HK-2 (cell line): ENCODE measurements at regions not wholly inside any gene's neighbourhood (a gene's known extent, or its start where the extent isn't known, plus 50 kb on each side); places are given as distances from the start of the nearest gene placed in this dataset.

Source experiments
- DNase-seq: peaks from one replicate; pipeline ENCODE4 v3.0.0-alpha.2; 2018; ENCODE audit not compliant: unreplicated experiment

DNA sequence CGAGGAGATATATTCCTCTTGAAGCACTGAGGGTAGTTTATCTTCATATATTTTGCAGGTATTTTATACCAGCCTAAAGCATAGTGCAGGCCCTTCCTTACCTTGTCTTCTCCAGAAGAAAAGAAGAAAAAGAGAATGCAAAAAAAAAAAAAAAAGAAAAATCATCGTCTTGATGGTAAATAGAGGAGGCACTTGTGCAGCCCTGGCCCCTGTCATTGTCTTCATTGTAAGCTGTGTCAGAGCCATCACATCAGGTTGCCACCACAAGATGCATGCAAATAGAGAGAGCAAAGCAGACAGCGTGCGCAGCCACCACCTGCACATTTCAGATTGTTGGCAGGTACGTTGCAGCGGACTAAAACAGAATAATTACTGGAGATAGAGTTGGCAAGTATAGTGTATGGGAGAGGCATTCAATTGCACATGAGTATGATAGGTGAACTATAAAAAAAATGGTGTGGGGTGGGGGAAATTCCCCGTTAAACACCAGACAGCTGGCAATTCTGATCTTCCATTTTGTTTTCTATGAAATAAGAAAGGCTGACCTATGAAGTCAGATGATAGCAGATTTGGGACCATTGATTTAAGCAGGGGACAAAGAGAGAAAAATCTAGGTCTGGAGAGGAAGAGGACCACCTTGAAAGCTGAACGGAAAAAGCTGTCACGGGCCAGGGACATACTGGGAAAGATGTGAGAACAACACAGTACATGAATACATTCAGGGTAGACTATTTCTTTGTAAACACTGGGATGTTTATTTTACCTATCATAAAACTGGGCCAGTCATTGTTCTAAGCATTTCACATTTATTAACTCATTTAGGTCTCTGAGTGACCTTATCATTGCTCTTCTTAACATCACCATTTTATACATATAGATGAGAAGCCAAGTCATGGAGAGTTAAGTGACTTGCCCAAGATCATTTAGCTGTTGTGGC is 306.3 kb upstream of the SP8 start:
- no peak for DNase-seq

DNA sequence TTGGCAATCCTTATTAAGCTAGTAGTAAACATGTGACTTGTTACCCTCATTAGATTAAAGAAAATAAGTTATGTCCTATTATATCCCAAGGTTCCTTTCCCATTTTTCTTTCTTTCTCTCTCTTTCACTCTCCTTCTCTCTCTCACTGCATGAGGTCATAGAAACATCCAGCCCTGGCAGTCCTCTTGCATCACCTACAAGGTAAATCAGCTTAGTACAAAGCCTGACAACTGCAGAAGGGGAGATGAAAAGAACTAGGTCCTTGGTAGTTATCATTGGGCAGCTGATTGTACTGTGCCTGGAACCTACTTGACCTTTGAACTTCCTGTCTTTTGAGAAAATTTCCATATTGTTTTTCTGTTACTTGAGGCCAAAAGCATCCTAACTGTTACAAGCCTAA is 307.9 kb upstream of the SP8 start:
- DNase-seq, result no peak

DNA sequence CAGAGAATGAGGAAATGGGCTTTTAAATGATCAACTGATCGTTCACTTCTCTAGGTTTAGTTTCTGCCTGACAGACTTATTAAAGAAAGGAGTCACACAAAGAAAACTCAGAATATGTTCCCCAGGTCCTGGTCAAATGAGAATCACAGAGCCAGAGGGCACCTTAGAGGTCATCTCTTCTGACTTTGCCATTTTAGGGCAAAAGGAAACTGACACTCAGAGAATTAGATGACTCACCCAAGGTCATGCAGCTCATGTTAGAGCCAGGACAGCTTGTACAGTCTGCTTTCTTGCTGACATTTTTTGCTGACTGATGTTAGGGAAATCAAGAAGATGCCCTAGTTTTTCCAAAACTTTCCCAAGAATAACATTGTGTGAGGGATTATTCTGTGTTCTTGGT is 312.7 kb upstream of the SP8 start:
- no peak for DNase-seq

DNA sequence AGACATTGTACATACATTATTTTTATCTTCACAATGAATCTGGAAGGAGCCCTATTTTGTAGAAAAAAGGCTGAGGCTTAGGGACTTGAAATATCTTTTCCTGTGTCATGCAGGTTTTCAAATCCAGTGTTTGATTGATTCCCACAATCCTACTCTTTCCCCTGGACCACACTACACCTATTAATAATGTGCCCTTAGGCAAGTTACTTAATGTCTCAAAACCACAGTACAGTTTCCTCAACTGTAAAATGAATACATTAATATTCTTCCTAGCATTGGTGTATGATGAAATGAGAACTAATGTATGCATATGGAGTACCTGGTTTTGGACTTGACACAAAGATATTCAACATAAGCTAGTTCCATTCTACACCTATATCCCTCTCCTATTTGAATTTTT is 313.3 kb upstream of the SP8 start:
- DNase-seq, result no peak

DNA sequence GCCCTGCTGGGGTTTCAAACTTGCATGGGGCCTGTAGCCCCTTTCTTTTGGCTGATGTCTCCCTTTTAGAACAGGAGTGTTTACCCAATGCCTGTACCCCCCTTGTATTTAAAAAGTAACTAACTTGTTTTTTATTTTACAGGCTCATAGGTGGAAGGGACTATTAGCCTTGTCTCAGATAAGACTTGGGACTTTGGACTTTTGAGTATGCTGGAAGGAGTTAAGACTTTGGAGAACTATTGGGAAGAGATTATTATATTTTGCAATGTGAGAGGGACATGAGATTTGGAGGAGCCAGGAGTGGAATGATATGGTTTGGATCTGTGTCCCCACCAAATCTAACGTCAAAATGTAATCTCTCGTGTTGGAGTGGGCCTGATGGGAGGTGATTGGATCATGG is 314.9 kb upstream of the SP8 start:
- DNase-seq, result no peak

DNA sequence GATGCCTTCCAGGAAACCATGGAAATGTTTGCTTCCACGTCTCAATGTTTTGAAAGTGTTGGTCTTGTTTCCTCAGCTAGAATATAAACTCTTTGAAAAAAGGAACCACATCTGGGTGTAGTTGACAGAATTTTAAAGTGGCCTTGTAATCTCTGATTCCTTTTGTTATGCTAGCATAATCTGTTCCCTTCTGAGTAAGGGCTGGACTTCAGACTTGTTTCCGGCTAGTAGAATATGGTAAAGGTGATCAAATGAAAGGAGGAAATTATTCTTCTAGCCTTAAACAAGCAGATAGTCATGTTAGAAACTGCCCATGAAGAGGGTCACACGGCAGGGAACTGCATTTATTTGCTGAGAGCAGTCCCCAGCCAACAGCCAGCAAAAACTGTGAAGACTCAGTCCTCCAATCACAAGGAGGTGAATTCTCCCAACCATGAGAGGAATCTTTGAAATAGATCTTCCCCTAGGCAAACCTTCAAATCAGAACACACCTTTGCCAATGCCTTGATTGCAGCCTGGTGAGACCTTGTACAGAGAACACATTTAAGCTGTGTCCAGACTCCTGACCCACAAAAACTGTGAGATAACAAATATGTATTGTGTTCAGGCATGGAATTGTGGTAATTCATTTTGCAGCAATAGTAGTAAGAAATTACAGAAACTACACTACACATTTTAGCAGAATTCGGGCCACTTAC is 316.9 kb upstream of the SP8 start:
- DNase-seq, result no peak

DNA sequence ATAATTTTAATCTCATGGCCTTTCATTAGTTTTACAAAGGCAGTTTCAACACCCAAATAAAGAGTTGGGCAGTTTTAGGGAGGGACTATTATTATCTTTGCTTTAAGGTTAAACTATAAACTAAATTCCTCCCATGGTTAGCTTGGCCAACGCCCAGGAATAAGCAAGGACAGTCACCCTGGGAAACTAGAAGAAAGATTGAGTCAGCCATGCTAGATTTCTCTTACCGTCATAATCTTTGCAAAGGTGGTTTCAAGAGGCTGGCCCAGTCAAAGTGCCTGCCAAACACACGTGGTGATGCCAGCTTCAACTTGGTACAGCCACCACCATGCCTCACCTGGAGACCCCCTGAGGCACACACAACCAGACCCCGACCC is 317.4 kb upstream of the SP8 start:
- DNase-seq, result no peak

DNA sequence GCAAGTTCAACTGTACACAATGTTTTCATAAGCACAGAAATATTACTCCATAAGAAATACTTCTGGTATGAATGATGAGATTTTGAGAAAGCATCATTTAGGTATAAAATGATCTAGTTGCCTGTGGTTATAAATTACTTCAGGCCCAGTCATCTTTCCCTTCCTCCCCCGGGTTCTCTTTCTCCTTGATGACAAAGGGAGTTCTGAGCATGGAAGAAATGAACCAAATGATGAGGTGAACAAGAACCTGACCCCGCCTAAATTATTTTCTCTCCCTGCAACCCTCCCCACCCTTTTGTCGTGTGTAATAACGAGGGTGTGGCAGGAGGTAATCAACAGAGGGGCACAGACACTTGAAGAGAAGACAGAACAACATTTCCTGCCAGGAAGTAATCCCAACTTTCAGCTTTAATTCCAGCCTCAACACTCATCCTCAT is 319.6 kb upstream of the SP8 start:
- no peak for DNase-seq

DNA sequence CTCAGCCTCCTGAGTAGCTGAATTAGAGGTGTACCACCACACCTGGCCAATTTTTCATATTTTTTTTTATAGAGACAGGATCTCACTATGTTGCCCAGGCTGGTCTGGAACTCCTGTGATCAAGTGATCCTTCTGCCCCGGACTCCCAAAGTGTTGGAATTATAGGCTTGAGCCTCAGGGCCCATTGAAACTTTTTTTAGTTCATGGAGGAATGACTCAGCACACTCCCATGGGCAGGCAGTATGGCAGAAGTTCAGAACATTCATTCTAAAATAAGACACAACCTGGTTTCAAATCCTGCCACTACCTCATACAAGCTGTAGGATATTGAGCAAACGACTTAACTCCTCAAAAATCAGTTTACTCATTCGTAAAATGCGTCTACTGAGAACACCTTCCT is 320.4 kb upstream of the SP8 start:
- no peak for DNase-seq

DNA sequence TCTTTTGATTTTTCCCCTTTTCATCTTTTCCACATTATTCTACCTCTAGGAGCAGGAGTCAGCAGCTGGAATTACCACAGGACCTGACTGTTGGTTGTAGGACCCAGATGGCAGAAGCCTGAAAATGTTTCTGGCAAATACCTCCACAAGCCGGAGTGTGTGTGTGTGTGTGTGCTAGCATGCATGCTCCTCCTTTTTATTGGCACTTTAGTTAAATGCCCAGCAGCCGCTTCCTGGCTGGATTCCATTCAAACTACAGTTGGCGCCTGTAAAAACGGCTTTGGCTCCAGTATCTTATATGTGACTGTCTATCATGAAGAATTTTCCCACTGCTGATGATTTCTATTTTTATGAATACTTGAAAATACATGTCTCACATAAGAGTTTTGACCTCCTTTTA is 319.7 kb upstream of the SP4 start:
- no peak for DNase-seq

DNA sequence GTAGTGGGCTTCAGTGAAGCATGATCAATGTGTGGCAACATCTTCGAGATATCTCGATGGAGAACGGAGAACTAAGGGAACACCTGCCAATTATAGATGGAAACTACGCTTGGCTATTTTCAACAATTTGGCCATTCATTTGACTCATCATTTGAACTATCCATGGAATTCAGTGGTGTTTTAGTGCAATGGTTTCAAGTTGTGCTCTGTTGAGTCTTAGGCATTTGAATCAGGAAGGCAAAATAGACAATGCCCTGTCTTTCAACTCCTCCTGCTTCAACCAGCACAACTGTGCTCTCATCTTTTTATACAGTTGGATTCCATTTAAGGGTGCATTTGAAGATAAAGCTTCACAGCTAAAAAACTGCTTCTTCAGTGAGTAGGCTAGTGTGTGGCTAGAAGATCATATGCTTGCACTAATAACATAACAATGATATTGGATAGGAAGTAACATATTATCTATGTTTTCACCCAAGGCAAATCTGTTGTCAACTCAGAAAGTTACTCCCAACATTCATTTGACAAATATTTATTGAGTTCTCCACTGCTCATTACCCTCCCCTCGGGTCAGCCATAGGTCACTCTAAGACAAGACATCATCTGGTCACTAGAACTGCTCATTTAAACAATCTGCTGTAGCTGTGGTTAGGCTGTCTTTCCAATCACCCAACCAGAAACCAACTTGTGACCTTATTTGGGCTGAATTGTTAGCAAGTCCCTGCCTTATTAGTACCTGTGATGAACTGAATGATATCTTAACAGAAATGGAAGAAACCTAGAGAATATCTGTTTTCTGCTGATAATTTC is 314.1 kb upstream of the SP4 start:
- no peak for DNase-seq

DNA sequence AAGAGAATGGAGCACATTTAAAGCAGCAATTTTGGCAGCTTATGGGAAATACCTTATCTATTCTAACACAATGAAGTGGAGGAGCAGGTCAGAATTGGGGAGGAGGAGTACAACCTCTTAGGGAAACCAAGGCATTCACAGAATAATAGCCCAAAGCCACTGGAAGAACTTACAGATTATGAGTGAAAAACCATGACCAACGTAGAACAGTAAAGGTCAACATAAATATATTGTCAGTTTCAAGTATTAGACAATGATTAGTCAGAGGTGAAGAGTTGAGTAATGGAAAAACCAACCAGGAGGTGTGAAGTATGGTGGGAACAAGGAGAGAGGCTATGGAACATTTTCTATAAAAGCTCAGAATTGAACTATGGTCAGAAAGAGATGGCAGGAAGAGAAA is 304.3 kb upstream of the SP4 start:
- no peak for DNase-seq

DNA sequence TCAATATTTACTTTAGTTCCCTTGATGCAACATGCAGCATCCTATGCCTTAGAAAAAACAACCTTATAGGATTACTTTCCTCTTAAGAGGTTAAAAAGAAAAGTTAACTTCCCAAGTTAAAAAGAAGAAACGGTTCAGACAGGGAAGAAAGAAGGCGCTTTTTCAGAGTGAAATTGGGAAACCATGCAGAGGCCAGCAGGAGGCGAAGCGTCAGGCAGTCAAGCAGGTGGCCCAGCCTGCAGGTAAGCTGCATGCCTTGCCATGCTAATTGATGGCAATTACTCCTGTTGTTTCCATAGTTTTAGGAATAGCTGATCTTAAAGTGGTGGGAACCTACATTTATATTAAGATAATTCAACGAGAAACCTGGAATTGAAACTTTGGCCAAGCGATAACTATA is 302.6 kb upstream of the SP4 start:
- DNase-seq, result no peak

DNA sequence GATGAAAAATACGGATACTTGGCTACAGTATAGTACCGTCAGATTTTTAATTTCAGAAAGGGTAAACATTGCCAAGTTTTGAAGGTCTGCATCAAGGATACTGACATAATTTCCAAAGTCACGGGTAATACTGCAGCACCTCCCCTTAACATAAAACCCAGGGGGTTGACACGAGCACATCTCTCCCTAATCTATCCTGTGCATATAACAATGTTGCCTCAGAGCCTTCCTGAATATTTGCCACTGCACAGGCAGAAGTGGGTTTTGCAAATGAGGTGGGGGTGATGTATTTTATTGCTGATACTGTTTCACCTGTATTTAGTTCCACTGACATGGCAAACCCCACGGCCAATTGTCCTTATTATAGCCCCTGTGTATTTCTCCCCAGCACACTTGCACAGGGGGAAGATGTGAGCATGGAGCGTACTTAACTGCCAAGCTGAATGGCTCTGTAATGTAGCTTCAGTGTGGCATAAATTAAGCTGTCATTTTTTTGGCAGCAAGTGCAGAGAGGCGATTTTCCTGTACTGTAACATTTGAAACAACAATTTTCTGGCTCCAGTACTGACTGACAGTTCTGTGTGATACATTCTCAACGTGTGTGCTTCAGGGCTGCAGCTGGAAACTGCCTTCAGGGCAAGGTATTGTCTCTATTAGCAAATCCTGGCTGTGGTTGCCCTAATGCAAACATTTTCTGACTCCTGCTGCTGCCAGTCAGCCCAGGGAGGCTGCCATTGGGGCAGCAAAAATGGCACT is 299.6 kb upstream of the SP4 start:
- no peak for DNase-seq

DNA sequence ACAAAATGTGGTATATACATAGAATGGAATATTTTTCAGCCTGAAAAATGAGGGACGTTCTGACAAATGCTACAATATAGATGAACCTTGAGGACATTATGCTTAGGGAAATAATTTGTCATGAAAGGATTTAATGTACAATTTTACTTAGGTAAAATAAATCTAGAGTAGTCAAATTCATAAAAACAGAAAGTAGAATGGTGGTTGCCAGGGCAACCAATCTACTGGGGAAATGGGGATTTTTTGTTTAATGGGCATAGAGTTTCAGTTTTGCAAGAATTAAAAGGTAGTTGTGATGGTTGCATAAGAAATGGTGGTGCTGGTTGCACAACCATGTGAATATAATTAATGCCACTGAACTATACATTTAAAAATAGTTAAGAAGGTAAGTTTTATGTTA is 296.0 kb upstream of the SP4 start:
- no peak for DNase-seq

DNA sequence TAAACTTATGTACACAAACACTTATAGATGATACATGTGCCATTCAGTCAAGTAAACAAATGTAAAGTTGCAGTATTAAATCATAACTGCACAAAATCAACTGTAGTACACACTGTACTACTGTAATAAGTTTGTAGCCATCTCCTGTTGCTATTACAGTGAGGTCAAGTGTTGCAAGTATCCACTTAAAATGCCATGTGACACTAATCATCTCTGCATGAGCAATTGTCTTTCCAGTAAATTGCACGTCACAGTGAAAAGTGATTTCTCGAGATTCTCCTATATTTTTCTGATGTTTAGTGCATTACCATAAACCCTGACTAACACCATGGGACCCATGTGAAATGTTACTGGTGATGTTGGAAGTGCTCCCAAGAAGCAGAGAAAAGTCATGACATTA is 293.3 kb upstream of the SP4 start:
- DNase-seq, result no peak

DNA sequence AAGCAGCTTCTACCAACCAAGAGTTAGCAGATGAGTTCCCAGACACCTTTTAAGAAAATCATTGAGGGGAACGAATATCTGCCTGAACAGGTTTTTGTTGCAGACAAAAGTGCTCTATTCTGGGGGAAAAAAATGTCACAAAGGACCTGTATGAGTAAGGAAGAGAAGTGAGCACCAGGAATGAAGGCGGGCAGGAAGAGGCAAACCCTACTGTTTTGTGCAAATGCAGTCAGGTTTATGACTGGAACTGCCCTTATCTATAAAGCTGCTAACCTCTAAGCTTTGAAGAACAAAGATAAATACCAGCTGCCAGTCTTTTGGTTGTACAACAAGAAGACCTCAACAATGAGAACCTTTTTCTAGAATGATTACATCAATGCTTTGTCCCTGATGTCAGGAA is 292.4 kb upstream of the SP4 start:
- DNase-seq, result no peak

DNA sequence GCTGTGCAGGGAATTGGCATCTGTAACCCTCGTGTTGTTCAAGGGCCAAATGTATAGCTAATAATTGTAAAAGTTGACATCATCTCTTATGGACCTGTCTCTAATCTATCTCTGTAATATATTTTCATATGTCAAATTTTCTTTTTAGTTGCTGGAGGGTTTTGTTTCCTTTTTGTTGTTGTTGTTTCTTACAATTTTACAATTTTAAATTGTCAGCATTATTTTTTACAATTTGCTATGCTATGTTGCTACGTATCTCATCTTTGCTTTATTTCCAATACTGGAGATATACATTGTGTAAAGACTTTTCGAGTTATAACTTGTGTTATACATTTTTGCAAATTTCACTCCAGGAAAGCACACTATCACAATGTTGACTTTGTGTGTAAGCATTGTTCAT is 290.2 kb upstream of the SP4 start:
- no peak for DNase-seq

DNA sequence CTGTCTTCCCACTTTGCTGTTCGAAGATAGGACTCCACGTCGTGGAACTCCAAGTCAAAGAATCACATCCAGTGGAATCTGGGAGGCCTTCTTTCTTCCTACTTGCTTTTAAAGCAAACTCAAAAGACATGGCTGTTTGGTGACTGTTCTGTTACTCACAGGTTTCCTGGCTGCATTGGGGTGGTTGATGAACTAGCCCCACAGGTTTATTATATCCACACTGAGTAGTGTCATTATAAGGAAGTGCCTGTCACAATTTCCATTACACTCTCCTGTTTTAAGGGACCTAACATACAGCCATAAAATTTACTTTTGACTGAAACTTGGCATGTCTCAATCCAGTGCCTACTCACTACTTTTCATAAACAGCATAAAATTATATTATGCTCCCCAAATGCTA is 287.3 kb upstream of the SP4 start:
- DNase-seq, result no peak

DNA sequence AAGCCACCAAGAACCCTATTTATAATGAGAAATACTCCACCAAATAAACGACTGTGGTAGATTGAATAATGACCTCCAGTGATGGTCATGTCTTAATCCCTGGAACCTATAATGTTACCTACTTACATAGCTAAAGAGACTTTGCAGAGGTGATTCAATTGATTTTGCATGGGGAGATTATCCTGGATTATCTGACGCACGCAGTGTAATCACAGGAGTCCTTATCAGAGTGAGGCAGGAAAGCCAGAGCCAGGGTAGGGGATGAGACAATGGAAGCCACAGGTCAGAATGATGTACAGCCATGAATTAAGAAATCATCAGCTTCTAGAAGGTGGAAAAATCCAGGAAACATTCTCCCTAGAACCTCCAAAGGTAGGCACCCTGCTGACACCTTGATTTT is 286.4 kb upstream of the SP4 start:
- no peak for DNase-seq

DNA sequence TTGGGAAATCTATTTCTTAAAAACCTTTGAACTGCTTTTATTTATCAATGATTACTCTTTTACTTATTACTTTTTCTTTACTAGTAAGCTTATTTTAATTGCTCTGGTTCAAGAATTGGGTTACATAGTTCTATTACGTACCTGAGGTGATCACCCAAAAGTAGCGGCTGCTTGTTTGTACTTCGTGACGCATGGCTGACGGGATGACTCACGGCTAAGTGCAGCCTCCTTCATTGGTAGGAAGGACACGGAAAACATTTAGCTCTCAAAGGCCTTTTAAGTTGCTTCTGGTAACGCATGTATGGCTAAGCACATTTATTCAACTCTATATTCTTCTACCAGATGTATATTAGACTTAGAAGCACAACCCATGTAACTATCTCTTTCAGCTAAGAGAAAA is 285.8 kb upstream of the SP4 start:
- no peak for DNase-seq
